T47D (cell line): ENCODE measurements at regions not wholly inside any gene's neighbourhood (a gene's known extent, or its start where the extent isn't known, plus 50 kb on each side); places are given as distances from the start of the nearest gene placed in this dataset.

Experiments used
- DNase-seq, 2 experiments: peaks; one replicate each; pipeline versions ENCODE4 v3.0.0 to v3.0.0-alpha.2; 2011 to 2012; ENCODE audit warnings: low read depth in 1 of 2, low spot score in 1 of 2
- JUND ChIP-seq: IDR thresholded peaks from 2 replicates; pipeline ENCODE4 v1.6.1; 2012; ENCODE audit warnings: low read depth
- in situ Hi-C: cut with HindIII; loops from 2 replicates; pipeline ENCODE4 v1.10.0; 2016; ENCODE audit warnings: low sequenced_read_pairs, low pct_unique_long_range_greater_than_20kb

DNA sequence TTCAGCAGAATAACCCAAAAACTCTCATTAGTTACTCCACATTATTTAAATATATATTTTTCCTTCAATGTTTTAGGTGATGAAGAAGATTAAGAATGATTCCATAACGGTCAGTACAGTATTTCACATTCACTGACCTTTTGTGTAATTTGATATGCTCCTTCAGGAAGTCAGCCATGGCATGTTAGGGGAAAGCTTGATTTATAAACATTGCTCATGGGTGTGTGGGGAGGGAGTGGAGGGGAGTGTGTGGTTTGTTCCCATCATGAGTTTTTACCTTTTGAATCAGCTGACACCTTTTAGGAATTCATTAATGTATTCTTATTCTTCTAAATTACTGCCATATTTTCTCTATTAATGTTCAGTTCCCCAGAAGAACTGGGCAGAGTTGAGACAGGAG lies 240.2 kb downstream of the ATG4C start:
- no peak for TF ChIP-seq JUND
- no peak for DNase-seq
- in situ Hi-C loops, result no loop called here

GRCh38 chr1:63027176-63027575 lies 243.2 kb downstream of the ATG4C start:
- no peak for TF ChIP-seq JUND
- DNase-seq, result no peak
- in situ Hi-C loops, result no loop called here

GRCh38 chr1:63032171-63032570 lies 248.2 kb downstream of the ATG4C start:
- DNase-seq, result no peak
- no peak for TF ChIP-seq JUND
- in situ Hi-C loops, result no loop called here

DNA sequence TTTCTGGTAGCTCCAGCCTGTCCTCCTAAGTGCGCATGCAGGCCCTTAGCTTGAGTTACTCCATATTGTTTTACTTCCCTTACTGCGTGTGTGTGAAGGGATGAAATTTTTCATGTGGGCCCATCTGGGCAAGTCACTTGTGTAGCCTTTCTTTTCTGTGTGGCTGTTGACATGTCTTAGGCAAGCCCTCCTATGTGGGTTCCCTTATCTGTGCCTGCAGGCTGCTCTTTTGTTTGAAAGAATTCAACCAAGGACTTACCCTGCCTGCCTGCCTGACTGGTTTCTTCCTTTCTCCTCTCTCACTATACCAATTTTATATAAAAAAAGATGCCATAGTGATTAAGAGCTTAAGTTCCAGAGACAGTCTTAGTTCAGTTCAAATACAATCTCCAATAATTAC lies 249.3 kb downstream of the ATG4C start:
- no peak for TF ChIP-seq JUND
- in situ Hi-C loops, result no loop called here

DNA sequence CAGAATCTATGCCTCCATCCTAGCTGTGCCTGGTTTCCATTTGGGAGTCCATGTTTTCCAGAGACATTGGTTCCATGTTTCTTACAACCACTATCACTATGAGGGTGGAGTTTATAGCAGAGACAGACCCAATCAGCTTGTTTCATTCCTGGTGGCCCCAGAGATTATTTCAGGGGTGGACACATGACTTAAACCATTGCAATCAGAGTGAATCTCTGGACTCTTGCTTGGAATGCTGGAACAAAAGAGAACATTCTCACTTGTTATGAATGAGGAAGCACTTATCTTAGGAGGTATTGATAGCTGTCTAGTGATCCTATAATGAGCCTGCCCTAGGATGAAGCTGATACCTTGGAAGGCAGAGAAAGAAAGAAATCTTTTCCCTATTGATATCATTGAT lies 250.3 kb downstream of the ATG4C start:
- TF ChIP-seq JUND, result no peak
- in situ Hi-C loops, result no loop called here
- DNase-seq, result no peak

More for the DNA sequence above, 249.3 kb downstream of the ATG4C start:
- no peak for DNase-seq

GRCh38 chr1:63038586-63038985 lies 254.7 kb downstream of the ATG4C start:
- no peak for TF ChIP-seq JUND
- in situ Hi-C loops, result no loop called here
- no peak for DNase-seq

DNA sequence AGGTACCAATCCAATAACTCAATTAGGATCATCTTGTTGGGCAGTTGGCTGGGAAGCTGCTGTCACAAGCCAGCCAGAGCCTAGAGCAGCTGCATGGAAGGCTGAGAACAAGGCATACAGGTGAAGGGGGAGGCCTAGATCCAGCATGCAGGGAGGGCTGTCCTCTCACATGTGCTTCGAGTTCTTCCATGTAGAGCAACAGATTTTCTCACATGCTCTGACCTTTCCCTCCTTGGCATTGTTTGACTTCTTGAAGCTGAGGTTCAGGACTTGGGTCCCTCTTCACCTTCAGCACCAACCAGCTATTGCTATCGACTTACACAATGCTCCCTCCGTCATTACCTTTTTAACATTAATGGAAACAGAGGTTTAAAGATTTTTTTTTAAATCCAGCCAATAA lies 257.7 kb downstream of the ATG4C start:
- DNase-seq, result no peak
- in situ Hi-C loops, result no loop called here
- no peak for TF ChIP-seq JUND

GRCh38 chr1:63042278-63042677 lies 258.3 kb downstream of the ATG4C start:
- no peak for TF ChIP-seq JUND
- in situ Hi-C loops, result no loop called here
- no peak for DNase-seq

DNA sequence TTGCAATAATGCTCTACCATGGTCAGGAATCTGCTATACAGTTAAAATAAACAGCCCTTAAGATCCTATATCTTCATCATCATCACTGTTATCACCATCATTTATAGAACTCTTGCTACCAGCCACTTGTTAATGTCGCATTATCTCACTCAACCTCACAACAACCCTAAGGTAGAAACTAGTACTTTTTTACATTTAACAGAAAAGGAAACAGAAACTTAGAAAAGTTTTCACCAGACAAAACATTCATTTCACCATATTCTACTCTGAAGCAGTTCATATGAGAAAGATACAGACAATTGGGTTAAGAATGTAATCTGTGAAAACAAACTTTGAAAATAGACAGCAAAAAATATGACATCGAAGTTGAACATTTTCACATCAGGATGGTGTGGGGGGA lies 262.6 kb downstream of the ATG4C start:
- TF ChIP-seq JUND, result no peak
- in situ Hi-C loops, result no loop called here
- no peak for DNase-seq

GRCh38 chr1:63049135-63049534 lies 265.2 kb downstream of the ATG4C start:
- TF ChIP-seq JUND, result no peak
- in situ Hi-C loops, result no loop called here
- no peak for DNase-seq

GRCh38 chr1:63051356-63051755 lies 267.4 kb downstream of the ATG4C start:
- TF ChIP-seq JUND, result no peak
- in situ Hi-C loops, result no loop called here
- no peak for DNase-seq

DNA sequence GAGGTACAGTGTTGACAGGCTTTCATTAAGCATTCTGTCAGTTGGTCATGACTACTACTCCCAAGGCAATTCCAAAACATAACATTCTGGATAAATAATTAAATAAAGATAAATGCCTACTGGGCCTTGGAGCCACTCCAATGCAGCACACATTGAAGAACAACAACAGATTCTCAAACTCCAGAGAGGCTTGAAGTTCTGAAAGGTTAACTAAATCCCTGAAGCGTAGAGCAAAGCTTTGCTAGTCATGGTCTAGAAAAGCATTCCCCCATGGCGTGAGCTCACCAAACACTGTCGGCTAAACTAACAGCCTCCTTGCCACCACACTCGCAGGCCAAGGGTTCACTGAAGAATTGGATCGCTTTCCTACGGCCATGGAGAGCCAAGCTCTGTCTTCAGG lies 268.0 kb downstream of the ATG4C start:
- DNase-seq, result no peak
- in situ Hi-C loops, result no loop called here
- TF ChIP-seq JUND, result no peak

DNA sequence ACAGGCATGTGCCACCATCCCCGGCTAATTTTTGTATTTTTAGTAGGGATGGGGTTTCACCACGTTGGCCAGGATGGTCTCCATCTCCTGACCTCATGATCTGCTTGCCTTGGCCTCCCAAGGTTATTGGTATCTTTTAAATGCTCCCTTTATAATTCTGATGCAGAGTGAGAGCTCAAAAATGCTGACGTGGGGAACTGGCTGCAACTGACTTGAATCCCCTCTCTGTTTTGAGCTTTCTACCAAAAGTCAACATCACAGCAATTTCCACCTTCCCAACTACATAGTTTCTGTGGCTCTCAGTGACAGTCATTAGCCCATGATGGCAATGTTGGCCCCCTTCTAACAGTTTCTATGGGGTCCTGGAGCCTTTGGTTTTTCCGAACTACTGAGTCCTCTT lies 268.2 kb upstream of the FOXD3 start:
- no peak for TF ChIP-seq JUND
- in situ Hi-C loops, result no loop called here
- DNase-seq, result no peak

- in situ Hi-C loops, result no loop called here
- DNase-seq, result no peak
- TF ChIP-seq JUND, result no peak
These were observed 259.0 kb upstream of the FOXD3 start for GRCh38 chr1:63063367-63063766.
